Kidney epithelial cell (primary cell): ENCODE measurements at regions not wholly inside any gene's neighbourhood (a gene's known extent, or its start where the extent isn't known, plus 50 kb on each side); places are given as distances from the start of the nearest gene placed in this dataset.

Experiments used
- DNase-seq: peaks from one replicate; pipeline ENCODE4 v3.0.0-alpha.2; 2010; ENCODE audit warnings: low read depth
- H3K27me3 ChIP-seq: 2 replicates; pipeline ENCODE4 v1.6.0; 2011; ENCODE audit warnings: low read length; ENCODE audit not compliant: control insufficient read depth, insufficient read depth
- H3K36me3 ChIP-seq: 2 replicates; pipeline ENCODE4 v1.5.1; 2011; ENCODE audit warnings: low read length; ENCODE audit not compliant: control insufficient read depth, insufficient read depth
- H3K4me3 ChIP-seq: 2 replicates; pipeline ENCODE4 v1.5.1; 2011; ENCODE audit warnings: low read depth, mild to moderate bottlenecking, control low read depth, low read length
- TF ChIP-seq, protein P1 (sequence below): IDR thresholded peaks from 2 replicates; pipeline ENCODE4 v1.5.1; 2011; ENCODE audit warnings: mild to moderate bottlenecking, moderate library complexity, low read length, control low read depth, inconsistent platforms; ENCODE audit not compliant: insufficient read depth, poor library complexity, severe bottlenecking

DNA sequence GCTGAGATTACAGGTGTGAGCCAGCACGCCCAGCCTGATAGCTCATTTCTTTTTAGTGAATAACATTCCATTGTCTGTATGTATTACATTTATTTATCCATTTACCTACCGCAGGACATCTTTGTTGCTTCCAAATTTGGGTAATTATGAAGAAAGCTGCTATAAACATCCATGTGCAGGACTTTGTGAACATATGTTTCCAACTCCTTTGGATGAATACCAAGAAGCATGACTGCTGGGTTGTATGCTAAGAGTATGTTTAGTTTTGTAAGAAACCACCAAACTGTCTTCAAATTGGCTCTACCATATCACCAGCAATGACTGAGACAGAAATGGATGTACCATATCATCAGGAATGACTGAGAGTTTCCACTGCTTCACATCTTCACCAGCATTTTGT lies 200.2 kb upstream of the TMEM196 start:
- DNase-seq, result no peak
- TF ChIP-seq, protein P1, sequence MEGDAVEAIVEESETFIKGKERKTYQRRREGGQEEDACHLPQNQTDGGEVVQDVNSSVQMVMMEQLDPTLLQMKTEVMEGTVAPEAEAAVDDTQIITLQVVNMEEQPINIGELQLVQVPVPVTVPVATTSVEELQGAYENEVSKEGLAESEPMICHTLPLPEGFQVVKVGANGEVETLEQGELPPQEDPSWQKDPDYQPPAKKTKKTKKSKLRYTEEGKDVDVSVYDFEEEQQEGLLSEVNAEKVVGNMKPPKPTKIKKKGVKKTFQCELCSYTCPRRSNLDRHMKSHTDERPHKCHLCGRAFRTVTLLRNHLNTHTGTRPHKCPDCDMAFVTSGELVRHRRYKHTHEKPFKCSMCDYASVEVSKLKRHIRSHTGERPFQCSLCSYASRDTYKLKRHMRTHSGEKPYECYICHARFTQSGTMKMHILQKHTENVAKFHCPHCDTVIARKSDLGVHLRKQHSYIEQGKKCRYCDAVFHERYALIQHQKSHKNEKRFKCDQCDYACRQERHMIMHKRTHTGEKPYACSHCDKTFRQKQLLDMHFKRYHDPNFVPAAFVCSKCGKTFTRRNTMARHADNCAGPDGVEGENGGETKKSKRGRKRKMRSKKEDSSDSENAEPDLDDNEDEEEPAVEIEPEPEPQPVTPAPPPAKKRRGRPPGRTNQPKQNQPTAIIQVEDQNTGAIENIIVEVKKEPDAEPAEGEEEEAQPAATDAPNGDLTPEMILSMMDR, result no peak
- Histone ChIP-seq H3K4me3 (no peak overlapping the region), H3K27me3 (no peaks in the 10 kb centered on the region), H3K36me3 (no peaks in the 10 kb centered on the region)

- no peaks in the 10 kb centered on the region for H3K36me3 ChIP-seq
- H3K27me3 ChIP-seq, result no peaks in the 10 kb centered on the region
- DNase-seq, result no peak
- H3K4me3 ChIP-seq, result no peak overlapping the region
- TF ChIP-seq, protein P1, result no peak
Measured at GRCh38 chr7:19972876-19973275, 199.5 kb upstream of the TMEM196 start.

- Histone ChIP-seq H3K36me3 (no peaks in the 10 kb centered on the region), H3K4me3 (no peak overlapping the region), H3K27me3 (no peaks in the 10 kb centered on the region)
- TF ChIP-seq, protein P1, result no peak
- DNase-seq, result no peak
Measured at GRCh38 chr7:19971956-19972355, 198.5 kb upstream of the TMEM196 start.

DNA sequence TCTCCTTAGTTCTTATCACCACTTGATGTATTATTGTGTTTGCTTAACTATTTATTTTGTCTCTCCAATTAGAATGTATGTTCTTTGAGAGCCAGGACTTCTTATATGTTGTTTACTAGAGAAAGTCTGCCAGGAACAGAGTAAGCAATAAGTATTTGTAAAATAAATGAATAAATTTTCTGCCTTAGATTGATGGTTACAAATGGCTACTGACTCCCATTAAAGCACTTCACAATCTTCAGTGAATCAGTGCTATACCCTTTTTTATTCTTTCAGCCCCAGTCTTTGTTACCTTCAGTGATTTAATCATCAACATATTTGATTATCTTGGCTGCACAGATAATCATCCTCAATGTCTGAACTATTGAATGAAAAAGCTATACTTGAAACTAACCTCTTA lies 197.1 kb upstream of the TMEM196 start:
- Histone ChIP-seq H3K36me3 (no peaks in the 10 kb centered on the region), H3K4me3 (no peak overlapping the region), H3K27me3 (no peaks in the 10 kb centered on the region)
- DNase-seq, result no peak
- TF ChIP-seq, protein P1, result no peak

GRCh38 chr7:19969859-19970493 lies 196.6 kb upstream of the TMEM196 start:
- H3K27me3 ChIP-seq, result no peaks in the 10 kb centered on the region
- TF ChIP-seq, protein P1, result no peak
- no peaks in the 10 kb centered on the region for H3K36me3 ChIP-seq
- no peak for DNase-seq
- no peak overlapping the region for H3K4me3 ChIP-seq

GRCh38 chr7:19964246-19964645 lies 190.8 kb upstream of the TMEM196 start:
- no peaks in the 10 kb centered on the region for H3K27me3 ChIP-seq
- no peak overlapping the region for H3K4me3 ChIP-seq
- TF ChIP-seq, protein P1, result no peak
- no peaks in the 10 kb centered on the region for H3K36me3 ChIP-seq
- no peak for DNase-seq
